GM19035 (cell line): ENCODE measurements at regions not wholly inside any gene's neighbourhood (a gene's known extent, or its start where the extent isn't known, plus 50 kb on each side); places are given as distances from the start of the nearest gene placed in this dataset.

Source experiments
- ATAC-seq: cut with Tn5 transposase; IDR thresholded peaks from one replicate; pipeline ENCODE4 v1.9.1; 2021; ENCODE audit not compliant: unreplicated experiment

DNA sequence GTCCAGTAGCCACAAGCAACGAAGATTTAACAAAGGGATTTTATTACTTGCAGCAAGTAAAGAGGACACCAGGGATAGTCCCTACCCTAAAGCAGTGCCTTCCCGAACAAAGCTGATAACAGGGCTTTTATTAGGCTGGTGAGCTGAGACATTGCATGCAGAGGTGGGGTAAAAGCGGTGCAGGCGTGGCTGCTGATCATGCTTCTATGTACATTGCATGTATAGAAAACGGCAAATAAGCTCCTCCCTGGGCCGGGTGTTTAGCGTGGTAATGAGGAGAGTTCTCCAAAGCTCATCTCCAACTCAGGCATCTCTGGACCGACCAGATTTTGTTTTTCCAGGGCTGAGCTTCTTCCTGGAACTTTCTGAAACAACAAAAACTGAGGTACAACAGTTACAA, 83.5 kb upstream of the CDH4 start:
- no peak for ATAC-seq

DNA sequence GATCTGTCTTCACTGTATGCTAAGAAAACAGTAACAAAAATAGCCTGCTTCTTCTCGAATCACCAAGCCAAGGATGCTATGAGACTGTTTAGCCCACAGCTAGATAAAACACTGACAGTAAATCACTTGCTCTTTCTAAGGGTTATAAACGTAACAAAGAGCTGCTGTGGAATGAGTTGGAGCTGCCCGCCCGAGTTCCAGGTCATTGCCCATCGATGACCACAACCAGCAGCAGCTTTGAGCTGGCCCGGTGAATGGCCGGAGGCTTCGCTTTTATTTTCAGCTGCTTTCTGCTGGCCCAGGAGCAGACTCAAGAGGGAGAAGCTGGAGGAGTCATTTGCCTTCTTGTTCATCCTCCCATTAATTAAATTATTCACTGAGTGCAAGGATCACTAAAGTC, 82.2 kb upstream of the CDH4 start:
- no peak for ATAC-seq

DNA sequence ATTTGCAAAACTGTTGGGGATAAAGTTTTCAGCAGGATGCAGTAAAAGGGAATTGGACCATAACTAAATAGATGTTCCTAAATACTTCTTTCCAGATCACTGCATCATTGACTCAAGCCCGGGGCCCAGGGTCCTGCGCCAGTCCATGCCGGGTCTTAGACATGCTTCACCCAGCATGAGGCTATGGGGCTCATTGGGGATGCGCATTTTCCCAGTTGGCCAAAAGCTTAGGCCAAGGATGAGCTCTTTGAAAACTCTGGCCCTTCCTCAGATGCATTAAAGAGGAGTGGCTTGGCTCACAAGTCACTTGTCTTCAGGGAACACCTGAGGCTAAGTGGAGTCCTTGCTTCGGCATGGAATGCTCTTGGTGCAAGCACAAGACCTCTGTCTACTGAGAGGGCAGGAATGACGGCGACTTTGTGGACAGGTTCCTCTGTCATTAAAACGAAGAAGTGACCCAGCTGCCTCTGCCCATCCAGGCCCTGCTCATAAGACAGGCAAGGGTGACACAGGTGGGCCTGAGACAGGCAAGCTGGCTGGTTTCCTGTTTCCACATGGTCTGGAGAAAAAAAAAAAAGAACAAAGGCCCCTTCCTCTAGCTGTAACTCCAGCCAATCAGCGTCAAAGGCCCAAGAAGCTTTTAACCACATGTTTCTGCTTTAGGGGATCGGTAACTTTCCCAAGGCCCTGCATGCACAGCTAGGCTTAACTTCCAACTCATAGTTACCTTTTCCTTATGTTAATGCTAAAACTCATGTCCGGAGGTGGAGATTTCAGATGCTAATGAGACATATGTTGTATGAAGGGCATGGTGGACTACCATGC, 81.4 kb upstream of the CDH4 start:
- no peak for ATAC-seq

GRCh38 chr20:61173267-61173666, 78.8 kb upstream of the CDH4 start:
- no peak for ATAC-seq

DNA sequence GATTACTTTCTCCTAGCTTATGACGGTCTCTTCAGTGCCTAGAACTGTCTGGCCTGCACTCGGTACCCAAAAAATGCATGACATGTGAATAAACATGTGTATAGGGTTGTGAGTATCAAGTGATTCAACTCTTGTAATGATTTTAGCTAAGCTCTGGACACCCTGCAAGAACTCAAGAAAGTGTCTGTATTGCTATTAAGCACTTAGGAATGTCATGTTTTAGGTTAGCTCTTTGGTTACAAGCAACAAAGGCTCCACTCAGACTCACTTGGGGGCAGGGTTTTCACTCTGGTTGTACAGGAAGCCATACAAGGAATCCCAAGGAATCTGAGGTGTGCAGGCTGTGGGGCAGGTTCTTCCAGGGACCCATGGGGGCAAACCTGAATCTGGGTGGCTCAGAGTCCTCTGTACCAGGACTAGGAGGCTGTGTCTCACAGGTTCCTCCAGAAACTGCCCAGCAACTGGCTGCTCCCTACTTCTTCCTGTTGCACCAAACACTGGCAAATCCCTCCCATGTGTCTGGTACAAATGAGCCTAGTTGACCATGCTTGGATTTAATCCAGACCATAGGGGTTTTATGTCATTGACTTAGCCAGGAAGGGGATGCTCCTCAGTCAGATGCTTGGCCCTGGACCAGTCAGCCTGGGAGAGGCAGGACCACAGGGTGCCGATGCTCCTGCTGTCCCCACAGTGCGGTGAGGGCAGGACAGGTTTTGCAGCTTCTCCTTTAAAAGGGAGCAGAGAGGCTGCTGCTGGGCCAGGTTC, 77.9 kb upstream of the CDH4 start:
- ATAC-seq: no peak

GRCh38 chr20:61176874-61177273, 75.2 kb upstream of the CDH4 start:
- no peak for ATAC-seq

GRCh38 chr20:61178551-61179071, 73.5 kb upstream of the CDH4 start:
- no peak for ATAC-seq

- ATAC-seq: no peak
Observed at GRCh38 chr20:61184194-61184593, 67.9 kb upstream of the CDH4 start.

GRCh38 chr20:61185181-61185580, 66.9 kb upstream of the CDH4 start:
- no peak for ATAC-seq

DNA sequence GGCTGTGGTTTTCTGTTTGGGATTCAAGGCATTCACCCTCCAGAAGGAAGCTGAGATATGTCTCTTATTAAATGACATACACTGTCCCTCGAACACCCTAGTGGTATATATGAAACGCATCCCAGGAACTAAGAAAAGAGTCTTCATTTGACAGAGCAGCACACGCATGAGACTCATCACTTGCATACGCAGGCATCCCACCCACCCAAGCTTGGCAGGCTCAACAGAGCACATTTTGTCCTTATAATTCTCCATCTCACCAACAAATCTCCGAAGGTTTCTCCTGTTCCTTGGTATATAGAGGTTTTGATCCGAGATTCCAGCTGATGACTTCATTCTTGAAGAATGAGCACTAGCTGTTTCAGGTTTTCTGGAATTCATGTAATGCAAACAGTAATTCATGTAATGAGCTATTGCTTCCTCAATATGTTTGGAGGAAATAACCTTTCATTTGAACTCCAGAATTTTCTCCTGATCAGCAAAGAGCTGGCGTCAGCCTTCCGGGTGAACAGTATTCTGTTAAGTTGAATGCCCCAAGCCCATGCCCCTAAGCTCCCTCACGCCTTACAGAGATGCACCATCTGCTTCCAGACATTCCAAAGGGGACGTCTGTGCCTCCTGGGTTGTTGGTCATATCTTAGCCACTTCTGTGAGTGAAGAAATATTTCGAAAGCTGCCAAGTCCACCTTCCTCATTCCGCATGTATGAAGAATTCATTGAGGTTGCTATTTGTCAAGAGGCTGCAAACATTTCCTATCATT, 66.0 kb upstream of the CDH4 start:
- ATAC-seq: no peak

DNA sequence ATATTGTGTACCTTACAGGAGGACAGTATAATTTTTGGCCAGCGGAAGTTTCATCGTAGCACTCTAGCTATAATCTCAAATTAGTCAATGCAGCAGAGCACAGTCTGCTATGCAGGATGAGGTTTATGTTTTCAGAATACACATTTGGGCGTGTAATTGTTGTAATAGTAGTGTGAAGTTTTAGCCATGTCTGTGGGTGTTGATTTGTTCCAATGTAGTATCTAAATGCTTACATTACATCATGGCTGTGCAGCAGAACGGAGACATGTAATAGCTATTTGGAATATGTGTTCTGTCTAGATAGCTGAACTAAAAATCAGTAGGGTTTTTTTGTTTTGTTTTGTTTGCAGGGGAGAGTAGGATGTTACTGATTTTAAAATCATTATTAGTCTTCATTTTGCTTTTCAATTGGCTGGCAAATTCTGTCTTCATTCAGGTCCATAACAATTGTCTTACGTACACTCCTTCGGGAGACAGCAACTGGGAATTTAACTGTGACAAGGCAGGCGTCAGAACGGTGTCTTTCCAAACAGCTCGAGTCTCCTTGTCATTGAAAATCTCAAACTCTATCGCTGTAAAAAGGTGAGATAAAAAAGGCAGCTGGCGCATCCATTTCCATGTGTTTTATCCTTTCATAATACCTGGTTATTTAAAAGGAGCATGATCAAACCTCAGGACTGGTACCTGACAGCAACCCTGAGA, 65.1 kb upstream of the CDH4 start:
- no peak for ATAC-seq

DNA sequence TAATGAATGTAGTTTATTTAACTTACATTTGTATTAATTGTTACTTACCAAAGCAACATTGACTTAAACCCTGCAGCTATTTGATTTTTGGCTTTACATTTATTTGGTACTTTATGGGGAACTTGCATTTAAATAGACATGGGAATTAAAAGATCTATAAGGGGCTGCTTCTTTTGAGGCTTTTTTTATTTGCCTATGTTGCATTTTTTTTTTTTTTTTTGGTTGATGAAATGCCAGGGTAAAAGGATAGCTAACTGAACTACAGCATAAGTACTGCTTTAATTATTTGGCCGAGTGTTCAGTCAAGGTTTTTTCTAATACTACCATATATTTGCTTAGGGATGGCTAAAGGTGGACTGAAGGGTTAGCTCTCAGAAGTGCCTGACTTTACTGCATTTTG, 62.5 kb upstream of the CDH4 start:
- ATAC-seq: no peak

DNA sequence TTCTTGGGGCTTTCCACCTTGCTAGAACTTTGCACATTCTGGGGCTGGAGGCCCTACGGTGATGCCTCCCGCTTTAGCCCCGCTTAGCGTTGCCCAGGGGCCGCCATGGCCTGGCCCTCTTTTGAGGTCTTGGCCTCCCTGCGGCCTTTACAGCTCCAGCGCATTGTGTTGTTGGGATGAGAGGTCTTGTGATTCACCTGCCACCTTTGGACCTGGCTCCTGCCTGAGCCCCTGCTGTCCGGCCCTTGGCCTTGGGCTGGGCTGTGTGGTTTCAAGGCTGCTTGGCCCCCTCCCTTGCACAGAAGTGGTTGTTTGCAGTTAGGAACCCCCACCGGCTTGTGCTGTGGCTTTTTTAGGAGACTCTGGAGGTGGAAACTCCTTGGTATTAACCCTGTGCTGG, 61.0 kb upstream of the CDH4 start:
- ATAC-seq: no peak

- ATAC-seq: no peak
Observed at GRCh38 chr20:61192337-61192950, 59.6 kb upstream of the CDH4 start.

DNA sequence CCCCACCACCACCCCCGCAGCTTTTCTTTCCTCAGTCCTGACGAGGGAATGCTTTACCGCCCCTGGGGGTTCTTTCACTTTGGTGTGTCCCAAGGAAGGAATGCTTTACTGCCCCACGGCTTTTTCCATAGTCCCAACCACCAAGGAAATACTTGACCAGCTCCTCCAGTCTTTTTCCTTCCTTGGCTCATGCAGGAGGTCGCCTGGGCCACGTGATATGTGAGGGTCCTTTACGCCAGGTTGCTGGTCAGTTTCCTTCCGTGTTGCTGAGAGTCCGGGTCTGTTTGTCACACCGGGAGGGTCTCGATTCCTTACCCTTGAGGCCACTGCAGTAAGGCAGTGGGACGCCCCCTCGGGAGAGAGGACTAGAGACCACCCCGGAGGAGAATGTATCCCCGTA, 58.9 kb upstream of the CDH4 start:
- no peak for ATAC-seq
